Astrocyte of the cerebellum (primary cell): ENCODE measurements at regions not wholly inside any gene's neighbourhood (a gene's known extent, or its start where the extent isn't known, plus 50 kb on each side); places are given as distances from the start of the nearest gene placed in this dataset.
"Not testable (repeated sequence)": the region's sequence is repeated elsewhere in the genome, so short reads cannot be mapped to it uniquely, and the experiment has no call there.

Experiments used
- DNase-seq: peaks from one replicate; pipeline ENCODE4 v3.0.0-alpha.2; 2011; ENCODE audit warnings: low read depth
- H3K4me3 ChIP-seq: 2 replicates; pipeline ENCODE4 v1.5.1; 2011; ENCODE audit warnings: mild to moderate bottlenecking, low read depth, low read length, moderate library complexity
- CTCF ChIP-seq: IDR thresholded peaks from 2 replicates; pipeline ENCODE4 v1.5.1; 2012; ENCODE audit warnings: low read length, low read depth, moderate library complexity, mild to moderate bottlenecking; ENCODE audit errors: missing control alignments
- in situ Hi-C: cut with HindIII; loops from 2 replicates; pipeline ENCODE4 v1.10.0; 2017; ENCODE audit warnings: low sequenced_read_pairs

DNA sequence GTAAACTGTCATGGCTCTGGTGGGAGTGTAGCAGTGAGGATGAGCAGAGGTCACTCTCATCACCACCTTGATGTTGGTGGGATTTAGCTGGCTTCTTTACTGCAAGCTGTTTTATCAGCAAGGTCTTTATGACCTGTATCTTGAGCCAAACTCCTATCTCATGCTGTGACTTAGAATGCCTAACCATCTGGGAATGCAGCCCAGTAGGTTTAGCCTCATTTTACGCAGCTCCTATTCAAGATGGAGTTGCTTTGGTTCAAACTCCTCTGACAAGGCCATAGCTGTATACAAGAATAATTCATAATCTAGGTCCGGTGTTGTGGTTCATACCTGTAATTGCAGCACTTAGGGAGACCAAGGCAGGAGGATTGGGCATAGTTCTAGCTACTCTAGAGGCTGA, 85.1 kb downstream of the ARRDC3 start:
- in situ Hi-C loops: no loop called here
- no peak for TF ChIP-seq CTCF
- no peak for DNase-seq
- no peak overlapping the region for H3K4me3 ChIP-seq

- DNase-seq: peak; percentile 68
- no peak overlapping the region for H3K4me3 ChIP-seq
- in situ Hi-C loops: no loop called here
- no peak for TF ChIP-seq CTCF
Measured at GRCh38 chr5:91296674-91297143, 86.4 kb downstream of the ARRDC3 start.

GRCh38 chr5:91296102-91296501, 87.0 kb downstream of the ARRDC3 start:
- H3K4me3 ChIP-seq, in situ Hi-C loops, DNase-seq: not testable (repeated sequence)

GRCh38 chr5:91293131-91293530, 90.0 kb downstream of the ARRDC3 start:
- H3K4me3 ChIP-seq: no peak overlapping the region
- in situ Hi-C loops: no loop called here
- no peak for TF ChIP-seq CTCF
- peak; percentile 81 for DNase-seq

- TF ChIP-seq CTCF: no peak
- DNase-seq: no peak
- in situ Hi-C loops: no loop called here
- H3K4me3 ChIP-seq: no peak overlapping the region
Measured at GRCh38 chr5:91291628-91292569, 91.2 kb downstream of the ARRDC3 start.

DNA sequence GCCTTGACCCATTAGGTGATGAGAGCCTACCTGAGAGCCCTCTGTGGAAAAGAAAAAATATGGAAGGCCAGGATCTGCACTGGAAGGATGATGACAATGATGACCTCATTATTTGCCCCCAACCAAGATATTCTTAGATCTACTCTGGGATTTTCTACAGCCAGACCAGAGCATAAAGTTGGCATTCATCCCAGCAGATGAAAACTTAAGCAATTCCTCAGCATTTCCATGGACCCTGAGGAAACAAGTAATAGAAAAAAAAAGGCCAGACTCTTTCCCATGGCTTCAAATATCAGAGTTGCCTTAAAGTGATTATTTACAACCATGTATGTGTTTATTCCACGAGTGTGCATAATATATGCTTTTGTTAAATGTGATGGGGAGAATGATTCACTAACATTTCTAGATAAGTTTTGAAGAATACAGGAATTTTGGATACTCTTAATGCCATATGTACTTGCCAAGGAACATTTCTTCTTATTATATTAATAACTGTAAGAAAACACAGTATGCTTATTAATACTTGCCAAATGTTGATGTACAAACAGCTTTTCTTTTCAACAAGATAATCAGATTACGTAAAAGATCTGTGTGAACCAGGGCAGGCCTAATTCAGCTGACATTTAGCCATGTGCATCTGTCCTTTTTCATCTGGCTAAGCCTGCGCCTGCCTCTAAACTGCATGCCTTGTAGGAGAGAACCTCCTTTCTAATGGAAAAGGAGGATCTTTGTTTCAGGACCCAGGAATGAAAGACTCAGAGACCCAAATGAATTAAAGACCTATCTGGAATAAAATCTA, 94.8 kb downstream of the ARRDC3 start:
- TF ChIP-seq CTCF: no peak
- no peak overlapping the region for H3K4me3 ChIP-seq
- peak; percentile 68 for DNase-seq
- in situ Hi-C loops: no loop called here

GRCh38 chr5:91285062-91285461, 98.1 kb downstream of the ARRDC3 start:
- in situ Hi-C loops, DNase-seq, H3K4me3 ChIP-seq: not testable (repeated sequence)
